NCI-H2171 (cell line): ENCODE measurements at regions not wholly inside any gene's neighbourhood (a gene's known extent, or its start where the extent isn't known, plus 50 kb on each side); places are given as distances from the start of the nearest gene placed in this dataset.

Experiments used
- DNase-seq: peaks from one replicate; lab custom pipeline; 2025; lab: John Stamatoyannopoulos, UW

GRCh38 chr17:413016-413350 lies 60.4 kb upstream of the RPH3AL start:
- DNase-seq, result no peak

DNA sequence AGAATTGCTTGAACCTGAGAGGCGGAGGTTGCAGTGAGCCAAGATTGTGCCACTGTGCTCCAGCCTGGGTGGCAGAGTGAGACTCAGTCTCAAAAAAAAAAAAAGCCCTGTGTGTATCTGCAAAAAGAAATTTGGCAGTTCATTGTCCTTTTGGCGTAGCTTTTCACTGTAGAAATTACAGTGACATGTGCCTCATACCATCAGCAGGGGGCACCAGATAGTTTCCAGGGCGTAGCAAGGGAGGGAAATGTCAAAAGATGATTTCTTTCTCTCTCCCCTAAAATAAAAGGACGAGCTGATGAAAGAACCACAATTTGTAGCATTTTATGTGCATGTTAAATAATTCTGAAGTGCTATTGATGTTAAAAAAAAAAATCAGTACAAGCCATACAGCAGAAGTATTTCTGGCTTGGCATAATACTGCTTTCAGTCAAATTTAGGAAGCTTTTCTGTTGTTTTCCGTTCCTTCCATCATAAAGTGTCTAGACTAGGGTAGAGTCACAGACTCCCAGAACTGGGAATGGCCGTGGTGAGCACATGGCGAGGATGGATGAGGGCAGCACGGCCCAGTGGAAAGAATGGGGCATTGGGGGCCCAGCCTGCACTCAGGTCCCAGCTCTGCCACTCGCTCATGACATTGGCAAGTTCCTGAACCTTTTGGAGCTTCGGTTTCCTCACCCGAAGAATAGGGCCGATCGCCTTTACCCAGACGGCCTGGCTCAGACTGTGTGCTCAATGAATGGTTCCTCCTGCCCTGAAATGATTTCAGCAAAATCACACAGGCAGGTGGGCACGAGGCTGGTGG lies 59.8 kb upstream of the RPH3AL start:
- DNase-seq, result peak; percentile 16

- DNase-seq, result no peak
Observed at GRCh38 chr17:411421-412120, 59.0 kb upstream of the RPH3AL start.

- DNase-seq, result no peak
Observed at GRCh38 chr17:410543-411401, 58.2 kb upstream of the RPH3AL start.

GRCh38 chr17:409848-410542 lies 57.4 kb upstream of the RPH3AL start:
- peak; percentile 97 for DNase-seq

GRCh38 chr17:409308-409847 lies 56.8 kb upstream of the RPH3AL start:
- no peak for DNase-seq

DNA sequence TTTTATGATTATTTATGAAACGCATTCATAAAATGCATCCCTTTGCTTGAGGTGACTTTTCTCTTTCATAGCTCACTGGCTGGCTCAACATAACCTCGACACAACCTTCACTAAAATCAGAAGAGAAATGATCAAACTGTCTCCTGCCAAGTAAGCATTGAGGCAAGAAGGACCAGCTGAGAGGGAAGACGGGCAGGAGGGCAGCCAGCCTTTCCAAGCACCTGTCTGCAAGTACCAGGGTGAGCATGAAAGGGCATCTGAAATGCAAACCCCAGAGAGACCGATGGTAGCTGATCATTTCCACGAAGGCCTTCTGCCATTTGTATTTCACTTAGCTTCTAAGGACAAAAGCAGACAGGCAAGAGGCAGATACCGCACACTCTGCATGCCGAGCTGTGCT lies 52.1 kb upstream of the RPH3AL start:
- no peak for DNase-seq
